Astrocyte of the cerebellum (primary cell): ENCODE measurements at regions not wholly inside any gene's neighbourhood (a gene's known extent, or its start where the extent isn't known, plus 50 kb on each side); places are given as distances from the start of the nearest gene placed in this dataset.

ENCODE experiments used
- DNase-seq: peaks from one replicate; pipeline ENCODE4 v3.0.0-alpha.2; 2011; ENCODE audit warnings: low read depth
- H3K4me3 ChIP-seq: 2 replicates; pipeline ENCODE4 v1.5.1; 2011; ENCODE audit warnings: mild to moderate bottlenecking, low read depth, low read length, moderate library complexity
- CTCF ChIP-seq: IDR thresholded peaks from 2 replicates; pipeline ENCODE4 v1.5.1; 2012; ENCODE audit warnings: low read length, low read depth, moderate library complexity, mild to moderate bottlenecking; ENCODE audit errors: missing control alignments
- in situ Hi-C: cut with HindIII; loops from 2 replicates; pipeline ENCODE4 v1.10.0; 2017; ENCODE audit warnings: low sequenced_read_pairs

- DNase-seq: no peak
- no peak for TF ChIP-seq CTCF
- in situ Hi-C loops: no loop called here
- no peak overlapping the region for H3K4me3 ChIP-seq
Observed at GRCh38 chr6:34633256-34633655, 63.3 kb downstream of the ILRUN start.

- no peak overlapping the region for H3K4me3 ChIP-seq
- TF ChIP-seq CTCF: no peak
- in situ Hi-C loops: no loop called here
- peak; percentile 69 for DNase-seq
Observed at GRCh38 chr6:34630040-34630439, 66.5 kb downstream of the ILRUN start.

GRCh38 chr6:34627296-34627695, 69.3 kb downstream of the ILRUN start:
- in situ Hi-C loops: no loop called here
- no peak overlapping the region for H3K4me3 ChIP-seq
- DNase-seq: no peak
- TF ChIP-seq CTCF: no peak

- no peak overlapping the region for H3K4me3 ChIP-seq
- no peak for TF ChIP-seq CTCF
- no peak for DNase-seq
- in situ Hi-C loops: no loop called here
Observed at GRCh38 chr6:34618430-34619182, 62.5 kb upstream of the SPDEF start.

GRCh38 chr6:34617231-34617630, 61.1 kb upstream of the SPDEF start:
- in situ Hi-C loops: no loop called here
- no peak for DNase-seq
- H3K4me3 ChIP-seq: no peak overlapping the region
- no peak for TF ChIP-seq CTCF

GRCh38 chr6:34616227-34616585, 60.1 kb upstream of the SPDEF start:
- DNase-seq: no peak
- no peak for TF ChIP-seq CTCF
- in situ Hi-C loops: no loop called here
- no peak overlapping the region for H3K4me3 ChIP-seq
